Trophoblast cell (in vitro differentiated cells and primary cell): ENCODE measurements at regions not wholly inside any gene's neighbourhood (a gene's known extent, or its start where the extent isn't known, plus 50 kb on each side); places are given as distances from the start of the nearest gene placed in this dataset.

Source experiments
- DNase-seq, 2 donors: peaks; one replicate each; pipeline ENCODE4 v3.0.0-alpha.2; 2016
- H2AFZ ChIP-seq: 2 replicates; pipeline ENCODE4 v1.6.1; 2013; ENCODE audit warnings: low read length, moderate library complexity, mild to moderate bottlenecking; ENCODE audit not compliant: insufficient read depth, poor library complexity
- H2AK5ac ChIP-seq: 2 replicates; pipeline ENCODE4 v1.6.1; 2013; ENCODE audit warnings: mild to moderate bottlenecking, low read length
- H2BK120ac ChIP-seq: 2 replicates; pipeline ENCODE4 v1.6.1; 2013; ENCODE audit warnings: low read length, mild to moderate bottlenecking, moderate library complexity; ENCODE audit not compliant: insufficient read depth, poor library complexity
- H2BK12ac ChIP-seq: 2 replicates; pipeline ENCODE4 v1.6.1; 2013; ENCODE audit warnings: mild to moderate bottlenecking, low read length, moderate library complexity
- H2BK5ac ChIP-seq: 2 replicates; pipeline ENCODE4 v1.6.1; 2013; ENCODE audit warnings: low read length, low read depth, moderate library complexity, mild to moderate bottlenecking; ENCODE audit not compliant: poor library complexity
- H3K14ac ChIP-seq: 2 replicates; pipeline ENCODE4 v1.6.1; 2013; ENCODE audit warnings: mild to moderate bottlenecking, low read length
- H3K18ac ChIP-seq: 2 replicates; pipeline ENCODE4 v1.6.1; 2013; ENCODE audit warnings: mild to moderate bottlenecking, low read length
- H3K23ac ChIP-seq: 2 replicates; pipeline ENCODE4 v1.6.1; 2013; ENCODE audit warnings: low read length
- H3K27ac ChIP-seq: 2 replicates; pipeline ENCODE4 v1.5.1; 2013; ENCODE audit warnings: low read depth, mild to moderate bottlenecking, inconsistent platforms, low read length, moderate library complexity
- H3K27me3 ChIP-seq: 2 replicates; pipeline ENCODE4 v1.6.1; 2013; ENCODE audit warnings: inconsistent platforms, mild to moderate bottlenecking, low read length, moderate library complexity; ENCODE audit not compliant: insufficient read depth
- H3K36me3 ChIP-seq, 2 experiments: 1 replicate in 1 of 2; 2 replicates in 1 of 2; pipeline ENCODE4 v1.6.1; 2013; ENCODE audit warnings: low read length in 2 of 2, mild to moderate bottlenecking in 2 of 2, moderate library complexity in 1 of 2; ENCODE audit not compliant: insufficient read depth in 2 of 2, control insufficient read depth in 1 of 2
- H3K4ac ChIP-seq: 2 replicates; pipeline ENCODE4 v1.6.1; 2013; ENCODE audit warnings: low read depth, mild to moderate bottlenecking, low read length, moderate library complexity
- H3K4me1 ChIP-seq, 2 experiments: 1 replicate in 1 of 2; 2 replicates in 1 of 2; pipeline ENCODE4 v1.6.1; 2013; ENCODE audit warnings: low read length in 2 of 2, mild to moderate bottlenecking in 2 of 2, moderate library complexity in 1 of 2; ENCODE audit not compliant: insufficient read depth in 2 of 2, control insufficient read depth in 1 of 2
- H3K4me2 ChIP-seq: 2 replicates; pipeline ENCODE4 v1.6.1; 2013; ENCODE audit warnings: inconsistent platforms, mild to moderate bottlenecking, low read length, moderate library complexity
- H3K4me3 ChIP-seq: 2 replicates; pipeline ENCODE4 v1.5.1; 2013; ENCODE audit warnings: mild to moderate bottlenecking, low read depth, low read length, inconsistent platforms
- H3K79me1 ChIP-seq: one replicate; pipeline ENCODE4 v1.6.1; 2013; ENCODE audit warnings: low read length
- H3K79me2 ChIP-seq: 2 replicates; pipeline ENCODE4 v1.6.1; 2013; ENCODE audit warnings: low read length, mild to moderate bottlenecking; ENCODE audit not compliant: control insufficient read depth, insufficient read depth, poor library complexity
- H3K9ac ChIP-seq: 2 replicates; pipeline ENCODE4 v1.6.1; 2013; ENCODE audit warnings: mild to moderate bottlenecking, low read length
- H3K9me3 ChIP-seq: 2 replicates; pipeline ENCODE4 v1.6.1; 2013; ENCODE audit warnings: low read depth, mild to moderate bottlenecking, control low read depth, inconsistent platforms, low read length; ENCODE audit not compliant: insufficient read depth
- H4K12ac ChIP-seq: 2 replicates; pipeline ENCODE4 v1.6.1; 2013; ENCODE audit warnings: low read depth, mild to moderate bottlenecking, low read length, moderate library complexity
- H4K8ac ChIP-seq: 2 replicates; pipeline ENCODE4 v1.6.1; 2013; ENCODE audit warnings: low read depth, mild to moderate bottlenecking, low read length, moderate library complexity
- H4K91ac ChIP-seq: one replicate; pipeline ENCODE4 v1.6.1; 2013; ENCODE audit warnings: low read depth, mild to moderate bottlenecking, low read length, moderate library complexity
- WGBS: extraction: QIAGEN DNeasy Blood & Tissue Kit; methylation state at CpG from one replicate; pipeline ENCODE4 v1.1.7; 2013; ENCODE audit warnings: missing lambda C conversion rate; ENCODE audit not compliant: insufficient read length, insufficient coverage; ENCODE audit errors: extremely low coverage; 5-methylcytosine and 5-hydroxymethylcytosine counted together

- no CpG with 5 or more reads among the region's 4 CpGs for WGBS
Measured at GRCh38 chr3:102668247-102668646, 233.4 kb downstream of the ZPLD1 start.

GRCh38 chr3:102670986-102671385 lies 236.2 kb downstream of the ZPLD1 start:
- no peaks in the 10 kb centered on the region for H3K9me3 ChIP-seq
- no peak overlapping the region for H2BK12ac ChIP-seq
- H3K4me3 ChIP-seq: no peak overlapping the region
- H3K79me1 ChIP-seq: no peaks in the 10 kb centered on the region
- no peaks in the 10 kb centered on the region for H3K36me3 ChIP-seq
- no peak overlapping the region for H2AK5ac ChIP-seq
- WGBS: no CpG with 5 or more reads among the region's 2 CpGs
- H3K27ac ChIP-seq: no peak overlapping the region
- no peak overlapping the region for H4K8ac ChIP-seq
- H2BK120ac ChIP-seq: no peak overlapping the region
- H4K91ac ChIP-seq: no peak overlapping the region
- H2AFZ ChIP-seq: no peak overlapping the region
- no peak overlapping the region for H3K9ac ChIP-seq
- H3K79me2 ChIP-seq: no peaks in the 10 kb centered on the region
- no peaks in the 10 kb centered on the region for H3K27me3 ChIP-seq
- no peak overlapping the region for H3K18ac ChIP-seq
- H4K12ac ChIP-seq: no peak overlapping the region
- H3K4me1 ChIP-seq: no peaks in the 10 kb centered on the region
- DNase-seq: no peak
- H3K4me2 ChIP-seq: no peak overlapping the region
- H3K23ac ChIP-seq: no peak overlapping the region
- no peak overlapping the region for H3K14ac ChIP-seq
- no peak overlapping the region for H3K4ac ChIP-seq
- no peak overlapping the region for H2BK5ac ChIP-seq

More at GRCh38 chr3:102668247-102668646, 233.4 kb downstream of the ZPLD1 start:
- H4K12ac ChIP-seq: no peak overlapping the region
- H2AK5ac ChIP-seq: no peak overlapping the region
- H3K27me3 ChIP-seq: no peaks in the 10 kb centered on the region
- H3K4me3 ChIP-seq: no peak overlapping the region
- H2BK5ac ChIP-seq: no peak overlapping the region
- H3K36me3 ChIP-seq: no peaks in the 10 kb centered on the region
- no peak overlapping the region for H3K27ac ChIP-seq
- no peaks in the 10 kb centered on the region for H3K4me1 ChIP-seq
- H3K4me2 ChIP-seq: no peak overlapping the region
- H4K8ac ChIP-seq: no peak overlapping the region
- no peaks in the 10 kb centered on the region for H3K9me3 ChIP-seq
- no peak overlapping the region for H3K4ac ChIP-seq
- no peak overlapping the region for H4K91ac ChIP-seq
- H3K18ac ChIP-seq: no peak overlapping the region
- no peaks in the 10 kb centered on the region for H3K79me1 ChIP-seq
- H2AFZ ChIP-seq: no peak overlapping the region
- DNase-seq: no peak
- no peak overlapping the region for H2BK120ac ChIP-seq
- no peak overlapping the region for H3K9ac ChIP-seq
- no peak overlapping the region for H3K14ac ChIP-seq
- no peak overlapping the region for H3K23ac ChIP-seq
- no peak overlapping the region for H2BK12ac ChIP-seq
- H3K79me2 ChIP-seq: no peaks in the 10 kb centered on the region

DNA sequence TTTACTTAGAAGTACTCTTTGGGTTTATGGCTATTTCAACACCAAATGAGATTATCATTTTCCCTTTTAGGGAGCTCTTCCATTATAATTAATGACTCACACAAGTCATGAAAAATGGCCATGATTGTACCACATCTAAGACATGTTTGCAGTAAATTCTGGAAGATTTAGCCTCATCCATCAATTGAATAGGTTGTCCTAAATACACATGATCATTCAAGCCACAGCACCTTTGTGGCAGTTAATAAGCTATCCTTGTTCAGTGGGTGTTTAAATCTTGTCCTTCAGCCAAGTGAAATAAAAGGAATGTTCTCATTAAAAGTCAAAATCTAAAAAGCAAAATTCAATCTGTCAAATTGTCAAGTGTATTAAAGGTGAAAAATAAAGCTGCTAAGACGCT lies 237.5 kb downstream of the ZPLD1 start:
- Histone ChIP-seq H2AFZ (no peak overlapping the region), H4K8ac (no peak overlapping the region), H3K9me3 (no peaks in the 10 kb centered on the region), H3K4me3 (no peak overlapping the region), H3K18ac (no peak overlapping the region), H2AK5ac (no peak overlapping the region), H3K4me1 (no peaks in the 10 kb centered on the region), H3K27ac (no peak overlapping the region), H3K79me2 (no peaks in the 10 kb centered on the region), H2BK120ac (no peak overlapping the region), H3K27me3 (no peaks in the 10 kb centered on the region), H3K14ac (no peak overlapping the region), H2BK5ac (no peak overlapping the region), H4K12ac (no peak overlapping the region), H3K4me2 (no peak overlapping the region), H3K9ac (no peak overlapping the region), H3K23ac (no peak overlapping the region), H3K4ac (no peak overlapping the region), H3K79me1 (no peaks in the 10 kb centered on the region), H2BK12ac (no peak overlapping the region), H3K36me3 (no peaks in the 10 kb centered on the region), H4K91ac (no peak overlapping the region)
- WGBS: no CpG with 5 or more reads among the region's 1 CpG
- no peak for DNase-seq

DNA sequence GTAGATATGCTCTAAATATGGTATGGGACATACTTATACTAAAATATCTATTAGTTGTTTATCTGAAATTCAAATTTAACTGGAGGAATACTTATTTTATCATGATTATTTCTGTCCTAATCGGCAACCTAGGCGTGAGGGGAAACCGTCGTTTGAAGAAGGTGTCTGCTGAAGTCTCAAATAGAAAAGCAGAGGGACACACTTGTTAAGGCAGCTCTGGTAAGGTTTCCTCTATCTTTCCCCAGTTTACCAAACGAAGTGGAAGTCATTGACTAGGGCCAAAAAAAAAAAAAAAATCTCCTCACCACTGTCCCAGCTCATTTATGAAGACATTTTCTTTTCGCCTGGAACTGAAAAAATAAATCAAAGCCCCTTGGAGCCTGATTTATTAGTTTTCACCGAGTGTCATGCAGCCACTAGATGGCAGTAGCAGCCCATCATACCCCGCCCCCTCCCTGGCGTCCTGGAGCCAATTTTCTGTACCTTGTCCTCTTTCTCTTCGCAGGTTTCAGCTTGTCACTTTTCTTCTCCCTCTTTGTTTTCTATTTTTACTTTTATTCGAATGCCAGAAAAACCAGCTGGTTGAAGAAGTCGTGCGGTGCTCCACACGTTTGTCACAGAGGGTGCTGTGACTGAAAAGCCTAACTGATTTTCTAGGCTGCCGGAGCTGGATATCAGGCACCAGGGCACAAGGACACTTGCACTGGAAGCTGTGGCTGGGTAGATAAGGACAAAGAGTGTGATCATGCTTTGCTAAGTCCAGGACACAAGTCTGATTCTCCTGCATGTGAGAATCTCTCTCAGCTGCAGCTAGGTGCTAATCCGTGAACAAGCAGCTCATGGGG lies 238.7 kb downstream of the ZPLD1 start:
- Histone ChIP-seq H2BK120ac (no peak overlapping the region), H3K36me3 (no peaks in the 10 kb centered on the region), H3K18ac (no peak overlapping the region), H2BK5ac (no peak overlapping the region), H3K27ac (no peak overlapping the region), H3K79me1 (no peaks in the 10 kb centered on the region), H3K9ac (no peak overlapping the region), H3K79me2 (no peaks in the 10 kb centered on the region), H3K4me2 (peak overlapping the region; percentile 47), H3K4me1 (no peaks in the 10 kb centered on the region), H2AFZ (no peak overlapping the region), H3K27me3 (no peaks in the 10 kb centered on the region), H4K8ac (no peak overlapping the region), H3K4me3 (no peak overlapping the region), H3K23ac (no peak overlapping the region), H3K14ac (no peak overlapping the region), H3K4ac (no peak overlapping the region), H2BK12ac (no peak overlapping the region), H4K12ac (no peak overlapping the region), H2AK5ac (no peak overlapping the region), H3K9me3 (no peaks in the 10 kb centered on the region), H4K91ac (no peak overlapping the region)
- peak; percentile 14 to 62 for DNase-seq
- no CpG with 5 or more reads among the region's 16 CpGs for WGBS
